Loucy (cell line): ENCODE measurements at regions not wholly inside any gene's neighbourhood (a gene's known extent, or its start where the extent isn't known, plus 50 kb on each side); places are given as distances from the start of the nearest gene placed in this dataset.

ENCODE experiments used
- H2AFZ ChIP-seq: fragments of 200-600 bp; sonication (generic); 2 replicates; pipeline ENCODE4 v1.6.0; 2016; ENCODE audit warnings: antibody characterized with exemption, mild to moderate bottlenecking, low read length, moderate library complexity
- H3F3A ChIP-seq: fragments of 200-600 bp; 2 replicates; pipeline ENCODE4 v1.6.0; 2016; ENCODE audit warnings: antibody characterized with exemption, low read depth, mild to moderate bottlenecking
- H3K27me3 ChIP-seq: fragments of 200-600 bp; sonication (generic); 2 replicates; pipeline ENCODE4 v1.6.1; 2014; ENCODE audit warnings: low read length, mild to moderate bottlenecking; ENCODE audit not compliant: insufficient read depth, poor library complexity, severe bottlenecking
- H3K36me3 ChIP-seq: fragments of 200-600 bp; sonication (generic); 2 replicates; pipeline ENCODE4 v1.6.1; 2016; ENCODE audit warnings: low read length; ENCODE audit not compliant: insufficient read depth
- H3K4me1 ChIP-seq: fragments of 200-600 bp; sonication (generic); 2 replicates; pipeline ENCODE4 v1.5.1; 2014; ENCODE audit warnings: low read length, mild to moderate bottlenecking; ENCODE audit not compliant: insufficient read depth, poor library complexity, severe bottlenecking
- H3K4me2 ChIP-seq: fragments of 200-600 bp; sonication (generic); 2 replicates; pipeline ENCODE4 v1.6.0; 2014; ENCODE audit warnings: antibody characterized with exemption, low read length, low read depth, mild to moderate bottlenecking; ENCODE audit not compliant: poor library complexity, severe bottlenecking
- H3K4me3 ChIP-seq: fragments of 200-600 bp; sonication (generic); 2 replicates; pipeline ENCODE4 v1.5.1; 2014; ENCODE audit warnings: low read length, mild to moderate bottlenecking, mixed read lengths; ENCODE audit not compliant: poor library complexity, severe bottlenecking
- H3K79me2 ChIP-seq: fragments of 200-600 bp; sonication (generic); 2 replicates; pipeline ENCODE4 v1.6.1; 2014; ENCODE audit warnings: low read length; ENCODE audit not compliant: insufficient read depth
- H3K9ac ChIP-seq: fragments of 200-600 bp; sonication (generic); 2 replicates; pipeline ENCODE4 v1.6.0; 2014; ENCODE audit warnings: mild to moderate bottlenecking, low read depth, low read length, moderate library complexity; ENCODE audit not compliant: poor library complexity, severe bottlenecking
- H3K9me2 ChIP-seq: fragments of 200-600 bp; sonication (generic); replicated peaks from 2 replicates; pipeline ENCODE4 v1.6.1; 2016; ENCODE audit warnings: low read depth, low read length, mixed read lengths
- H3K9me3 ChIP-seq: fragments of 200-600 bp; sonication (generic); 2 replicates; pipeline ENCODE4 v1.6.1; 2014; ENCODE audit warnings: mild to moderate bottlenecking, antibody characterized with exemption, low read length, low read depth; ENCODE audit not compliant: insufficient read depth
- H4K20me1 ChIP-seq: fragments of 200-600 bp; sonication (generic); 2 replicates; pipeline ENCODE4 v1.6.0; 2014; ENCODE audit warnings: antibody characterized with exemption, low read length, mild to moderate bottlenecking; ENCODE audit not compliant: insufficient read depth, poor library complexity, severe bottlenecking
- EZH2phosphoT487 ChIP-seq: fragments of 200-600 bp; IDR thresholded peaks from 2 replicates; pipeline ENCODE4 v1.6.1; 2018; ENCODE audit warnings: antibody characterized with exemption, mild to moderate bottlenecking, moderate library complexity, borderline replicate concordance
- TF ChIP-seq, protein P1 (sequence below): fragments of 200-600 bp; sonication (generic); conservative IDR thresholded peaks from 2 replicates; pipeline ENCODE4 v1.5.1; 2014; ENCODE audit warnings: mild to moderate bottlenecking, antibody characterized with exemption, low read length

DNA sequence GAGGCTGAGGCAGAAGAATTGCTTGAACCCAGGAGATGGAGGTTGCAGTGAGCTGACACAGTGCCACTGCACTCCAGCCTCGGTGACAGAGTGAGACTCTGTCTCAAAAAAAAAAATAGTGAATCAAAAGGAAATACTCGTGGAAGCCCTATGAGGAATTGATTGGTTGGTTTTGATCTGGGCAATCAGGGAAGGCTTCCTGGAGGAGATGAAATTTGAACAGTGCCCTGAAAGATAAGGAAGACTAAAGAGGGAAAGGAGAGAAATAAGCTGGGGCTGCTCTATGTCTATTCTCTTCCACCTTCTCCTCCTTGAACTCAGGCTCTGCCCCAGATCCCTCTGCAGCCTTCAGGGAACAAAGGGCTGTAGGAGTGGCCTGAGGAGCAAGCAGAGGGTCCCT lies 54.1 kb downstream of the IRF2BPL start:
- Histone ChIP-seq H3K4me2 (no peak overlapping the region), H2AFZ (no peak overlapping the region), H4K20me1 (no peaks in the 10 kb centered on the region), H3F3A (no peaks in the 10 kb centered on the region), H3K27me3 (no peaks in the 10 kb centered on the region), H3K9ac (no peak overlapping the region), H3K4me1 (peaks cover 39% of the 10 kb centered on the region), H3K4me3 (no peak overlapping the region), H3K36me3 (no peaks in the 10 kb centered on the region), H3K9me3 (no peaks in the 10 kb centered on the region), H3K9me2 (no peaks in the 10 kb centered on the region), H3K79me2 (no peaks in the 10 kb centered on the region)
- TF ChIP-seq EZH2phosphoT487 = no peak
- TF ChIP-seq, protein P1, sequence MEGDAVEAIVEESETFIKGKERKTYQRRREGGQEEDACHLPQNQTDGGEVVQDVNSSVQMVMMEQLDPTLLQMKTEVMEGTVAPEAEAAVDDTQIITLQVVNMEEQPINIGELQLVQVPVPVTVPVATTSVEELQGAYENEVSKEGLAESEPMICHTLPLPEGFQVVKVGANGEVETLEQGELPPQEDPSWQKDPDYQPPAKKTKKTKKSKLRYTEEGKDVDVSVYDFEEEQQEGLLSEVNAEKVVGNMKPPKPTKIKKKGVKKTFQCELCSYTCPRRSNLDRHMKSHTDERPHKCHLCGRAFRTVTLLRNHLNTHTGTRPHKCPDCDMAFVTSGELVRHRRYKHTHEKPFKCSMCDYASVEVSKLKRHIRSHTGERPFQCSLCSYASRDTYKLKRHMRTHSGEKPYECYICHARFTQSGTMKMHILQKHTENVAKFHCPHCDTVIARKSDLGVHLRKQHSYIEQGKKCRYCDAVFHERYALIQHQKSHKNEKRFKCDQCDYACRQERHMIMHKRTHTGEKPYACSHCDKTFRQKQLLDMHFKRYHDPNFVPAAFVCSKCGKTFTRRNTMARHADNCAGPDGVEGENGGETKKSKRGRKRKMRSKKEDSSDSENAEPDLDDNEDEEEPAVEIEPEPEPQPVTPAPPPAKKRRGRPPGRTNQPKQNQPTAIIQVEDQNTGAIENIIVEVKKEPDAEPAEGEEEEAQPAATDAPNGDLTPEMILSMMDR = no peak

DNA sequence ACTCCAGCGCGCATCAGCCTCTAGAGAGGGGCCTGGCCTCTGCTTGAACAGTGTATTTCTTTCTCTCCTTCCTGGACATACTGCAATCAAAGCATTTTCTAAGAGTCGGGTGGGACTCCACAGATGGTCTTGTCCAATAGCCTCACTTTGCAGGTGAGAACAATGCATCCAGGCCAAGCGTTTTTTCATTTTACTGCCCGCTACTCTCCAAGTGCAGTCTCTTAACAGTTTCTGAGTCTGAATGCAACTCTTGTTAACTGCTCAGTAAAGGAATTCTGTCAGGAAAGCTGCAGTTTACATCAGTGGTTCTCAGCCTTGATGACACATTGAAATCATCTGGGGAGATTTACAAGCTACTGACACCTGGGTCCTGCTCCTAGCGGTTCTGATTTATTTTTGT lies 57.0 kb downstream of the IRF2BPL start:
- H3F3A ChIP-seq = no peaks in the 10 kb centered on the region
- no peak overlapping the region for H3K4me3 ChIP-seq
- H3K9ac ChIP-seq = no peak overlapping the region
- H3K79me2 ChIP-seq = no peaks in the 10 kb centered on the region
- H3K36me3 ChIP-seq = no peaks in the 10 kb centered on the region
- no peak overlapping the region for H2AFZ ChIP-seq
- H3K27me3 ChIP-seq = no peaks in the 10 kb centered on the region
- H3K9me3 ChIP-seq = no peaks in the 10 kb centered on the region
- H3K4me1 ChIP-seq = peaks cover 20% of the 10 kb centered on the region
- no peaks in the 10 kb centered on the region for H4K20me1 ChIP-seq
- H3K9me2 ChIP-seq = no peaks in the 10 kb centered on the region
- no peak overlapping the region for H3K4me2 ChIP-seq
- TF ChIP-seq, protein P1 = no peak
- no peak for TF ChIP-seq EZH2phosphoT487

DNA sequence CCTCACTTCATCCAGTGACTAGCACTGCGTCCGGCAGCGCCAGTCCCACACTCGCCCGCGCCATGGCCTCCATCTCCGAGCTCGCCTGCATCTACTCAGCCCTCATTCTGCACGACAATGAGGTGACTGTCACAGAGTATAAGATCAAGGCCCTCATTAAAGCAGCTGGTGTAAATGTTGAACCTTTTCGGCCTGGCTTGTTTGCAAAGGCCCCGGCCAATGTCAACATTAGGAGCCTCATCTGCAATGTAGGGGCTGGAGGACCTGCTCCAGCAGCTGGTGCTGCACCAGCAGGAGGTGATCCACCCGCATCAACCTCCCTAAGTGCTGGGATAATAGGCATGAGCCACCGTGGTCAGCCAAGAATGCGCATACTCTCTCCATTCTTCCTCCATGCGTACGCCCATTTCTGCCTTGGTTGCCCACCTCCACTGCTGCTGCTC lies 59.9 kb downstream of the IRF2BPL start:
- H2AFZ ChIP-seq = no peak overlapping the region
- no peaks in the 10 kb centered on the region for H4K20me1 ChIP-seq
- H3K9me3 ChIP-seq = no peaks in the 10 kb centered on the region
- H3K4me3 ChIP-seq = no peak overlapping the region
- TF ChIP-seq, protein P1 = no peak
- no peak for TF ChIP-seq EZH2phosphoT487
- H3K9me2 ChIP-seq = no peaks in the 10 kb centered on the region
- no peaks in the 10 kb centered on the region for H3F3A ChIP-seq
- no peak overlapping the region for H3K4me2 ChIP-seq
- no peaks in the 10 kb centered on the region for H3K36me3 ChIP-seq
- no peak overlapping the region for H3K9ac ChIP-seq
- H3K79me2 ChIP-seq = no peaks in the 10 kb centered on the region
- no peaks in the 10 kb centered on the region for H3K27me3 ChIP-seq
- H3K4me1 ChIP-seq = peaks cover 7% of the 10 kb centered on the region
